NB4 (cell line): ENCODE measurements at regions not wholly inside any gene's neighbourhood (a gene's known extent, or its start where the extent isn't known, plus 50 kb on each side); places are given as distances from the start of the nearest gene placed in this dataset.
"Not testable (repeated sequence)": the region's sequence is repeated elsewhere in the genome, so short reads cannot be mapped to it uniquely, and the experiment has no call there.

Experiments used
- DNase-seq: peaks from one replicate; pipeline ENCODE4 v3.0.0; 2010; ENCODE audit warnings: low read depth
- H3K4me3 ChIP-seq: one replicate; pipeline ENCODE4 v1.5.1; 2011; ENCODE audit warnings: mild to moderate bottlenecking, low read depth, low read length, moderate library complexity
- CTCF ChIP-seq: IDR thresholded peaks from one replicate; pipeline ENCODE4 v1.5.1; 2012; ENCODE audit warnings: low read depth, low read length
- MAX ChIP-seq: IDR thresholded peaks from 2 replicates; pipeline ENCODE4 v1.6.1; 2011; ENCODE audit warnings: low read depth, low read length
- MYC ChIP-seq: IDR thresholded peaks from 2 replicates; pipeline ENCODE4 v1.6.1; 2011; ENCODE audit warnings: low read depth, low read length
- POLR2A ChIP-seq: IDR thresholded peaks from 2 replicates; pipeline ENCODE4 v1.6.1; 2011; ENCODE audit warnings: mild to moderate bottlenecking; ENCODE audit not compliant: insufficient read length; ENCODE audit errors: extremely low read depth

- DNase-seq: no peak
- H3K4me3 ChIP-seq: no peak overlapping the region
- TF ChIP-seq CTCF (no peak), POLR2A (no peak), MYC (no peak), MAX (no peak)
These were observed 222.7 kb downstream of the CHIC2 start for GRCh38 chr4:53841711-53842110.

GRCh38 chr4:53840643-53841042 lies 223.8 kb downstream of the CHIC2 start:
- TF ChIP-seq MYC (no peak), MAX (no peak), POLR2A (no peak), CTCF (no peak)
- DNase-seq: no peak
- no peak overlapping the region for H3K4me3 ChIP-seq

GRCh38 chr4:53833302-53834003 lies 231.0 kb downstream of the CHIC2 start:
- not testable (repeated sequence) for DNase-seq, H3K4me3 ChIP-seq

GRCh38 chr4:53832549-53832948 lies 231.9 kb downstream of the CHIC2 start:
- no peak for TF ChIP-seq MYC
- DNase-seq: no peak
- H3K4me3 ChIP-seq: no peak overlapping the region

- no peak for DNase-seq
- TF ChIP-seq MAX (no peak), CTCF (no peak), POLR2A (no peak), MYC (no peak)
- no peak overlapping the region for H3K4me3 ChIP-seq
These were observed 233.9 kb downstream of the CHIC2 start for GRCh38 chr4:53830511-53830910.

- H3K4me3 ChIP-seq: no peak overlapping the region
- DNase-seq: no peak
These were observed 230.0 kb upstream of the LNX1 start for GRCh38 chr4:53821179-53821851.

More at GRCh38 chr4:53821179-53821851, 230.0 kb upstream of the LNX1 start:
- TF ChIP-seq POLR2A (no peak), MYC (no peak), CTCF (no peak), MAX (no peak)
